ENCODE measurements at regions not wholly inside any gene's neighbourhood (a gene's known extent, or its start where the extent isn't known, plus 50 kb on each side); places are given as distances from the start of the nearest gene placed in this dataset.

- TF ChIP-seq POLR2A (IDR thresholded peaks at IDR 0.05; ENCODE audit: low read length) (no peak), FOSL2 (IDR thresholded peaks at IDR 0.05) (no peak), FOSL2 (CRISPR knock-in tag; IDR thresholded peaks at IDR 0.05) (no peak), PHF8 (IDR thresholded peaks at IDR 0.05; ENCODE audit: borderline replicate concordance, low read depth) (no peak), USF2 (IDR thresholded peaks at IDR 0.05) (no peak), RFX5 (IDR thresholded peaks at IDR 0.05) (no peak), POLR2AphosphoS2 (conservative IDR thresholded peaks at IDR 0.05; ENCODE audit: low read length) (no peak), MAZ (IDR thresholded peaks at IDR 0.05; ENCODE audit: borderline replicate concordance, low read depth, low read length) (no peak), REST (IDR thresholded peaks at IDR 0.05) (no peak), EP300 (IDR thresholded peaks at IDR 0.05) (no peak)
- TF ChIP-seq, protein P1, sequence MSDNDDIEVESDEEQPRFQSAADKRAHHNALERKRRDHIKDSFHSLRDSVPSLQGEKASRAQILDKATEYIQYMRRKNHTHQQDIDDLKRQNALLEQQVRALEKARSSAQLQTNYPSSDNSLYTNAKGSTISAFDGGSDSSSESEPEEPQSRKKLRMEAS (IDR thresholded peaks at IDR 0.05): no peak
- TF ChIP-seq, protein P2, sequence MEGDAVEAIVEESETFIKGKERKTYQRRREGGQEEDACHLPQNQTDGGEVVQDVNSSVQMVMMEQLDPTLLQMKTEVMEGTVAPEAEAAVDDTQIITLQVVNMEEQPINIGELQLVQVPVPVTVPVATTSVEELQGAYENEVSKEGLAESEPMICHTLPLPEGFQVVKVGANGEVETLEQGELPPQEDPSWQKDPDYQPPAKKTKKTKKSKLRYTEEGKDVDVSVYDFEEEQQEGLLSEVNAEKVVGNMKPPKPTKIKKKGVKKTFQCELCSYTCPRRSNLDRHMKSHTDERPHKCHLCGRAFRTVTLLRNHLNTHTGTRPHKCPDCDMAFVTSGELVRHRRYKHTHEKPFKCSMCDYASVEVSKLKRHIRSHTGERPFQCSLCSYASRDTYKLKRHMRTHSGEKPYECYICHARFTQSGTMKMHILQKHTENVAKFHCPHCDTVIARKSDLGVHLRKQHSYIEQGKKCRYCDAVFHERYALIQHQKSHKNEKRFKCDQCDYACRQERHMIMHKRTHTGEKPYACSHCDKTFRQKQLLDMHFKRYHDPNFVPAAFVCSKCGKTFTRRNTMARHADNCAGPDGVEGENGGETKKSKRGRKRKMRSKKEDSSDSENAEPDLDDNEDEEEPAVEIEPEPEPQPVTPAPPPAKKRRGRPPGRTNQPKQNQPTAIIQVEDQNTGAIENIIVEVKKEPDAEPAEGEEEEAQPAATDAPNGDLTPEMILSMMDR (IDR thresholded peaks at IDR 0.05): no peak
These were observed 378.5 kb upstream of the MAD2L1 start for GRCh38 chr4:120445186-120445585.

Measured in A549 (cell line).